SK-N-SH (cell line): ENCODE measurements at regions not wholly inside any gene's neighbourhood (a gene's known extent, or its start where the extent isn't known, plus 50 kb on each side); places are given as distances from the start of the nearest gene placed in this dataset.

Experiments
- CTCF ChIA-PET: fragments of 300-600, 350-600 bp; formaldehyde crosslinking; extraction: SDS; loops from one replicate; lab custom pipeline; 2021; lab: Yijun Ruan, JAX
- POLR2A ChIA-PET: fragments of 350-600 bp; sonication (Branson Sonifier 250); formaldehyde crosslinking; extraction: SDS; loops from one replicate; lab custom pipeline; 2020; ENCODE audit warnings: antibody characterized with exemption, inconsistent platforms; lab: Yijun Ruan, JAX
- DNase-seq: peaks from one replicate; pipeline ENCODE4 v3.0.0; 2012
- H2AFZ ChIP-seq: fragments of 200-600 bp; sonication (generic); 2 replicates; pipeline ENCODE4 v1.8.1; 2016; ENCODE audit warnings: antibody characterized with exemption, mild to moderate bottlenecking, low read depth
- H3F3A ChIP-seq: fragments of 200-600 bp; sonication (generic); replicated peaks from 2 replicates; pipeline ENCODE3; 2016; ENCODE audit warnings: antibody characterized with exemption, mild to moderate bottlenecking; ENCODE audit not compliant: insufficient read depth
- H3K27ac ChIP-seq, 2 experiments: fragments of 200-500 bp in 1 of 2; fragments of 200-600 bp in 1 of 2; sonication (Bioruptor generic) in 1 of 2; sonication (generic), shearing (Covaris generic) in 1 of 2; 2 replicates each; pipeline versions ENCODE4 v1.5.1 to v1.6.1; 2014 to 2016; ENCODE audit warnings: low read depth in 2 of 2, inconsistent platforms in 1 of 2, low read length in 1 of 2, mild to moderate bottlenecking in 1 of 2, mixed read lengths in 1 of 2
- H3K27me3 ChIP-seq: fragments of 200-600 bp; sonication (generic), shearing (Covaris generic); 2 replicates; pipeline ENCODE4 v1.6.1; 2016; ENCODE audit warnings: mixed run types; ENCODE audit not compliant: insufficient read depth
- H3K36me3 ChIP-seq, 2 experiments: fragments of 200-500 bp in 1 of 2; fragments of 200-600 bp in 1 of 2; sonication (Bioruptor generic) in 1 of 2; sonication (generic) in 1 of 2; replicated peaks in 1 of 2; 2 replicates each; pipeline versions ENCODE3 to v1.5.1; 2014 to 2016; ENCODE audit warnings: low read length in 1 of 2, mild to moderate bottlenecking in 1 of 2; ENCODE audit not compliant: insufficient read depth in 2 of 2, control insufficient read depth in 1 of 2
- H3K4me1 ChIP-seq, 2 experiments: fragments of 200-500 bp in 1 of 2; fragments of 200-600 bp in 1 of 2; sonication (Bioruptor generic) in 1 of 2; sonication (generic), shearing (Covaris generic) in 1 of 2; 2 replicates each; pipeline versions ENCODE4 v1.5.1 to v1.6.1; 2014 to 2016; ENCODE audit warnings: low read depth in 1 of 2, low read length in 1 of 2, mixed run types in 1 of 2; ENCODE audit not compliant: insufficient read depth in 2 of 2, control insufficient read depth in 1 of 2
- H3K4me2 ChIP-seq: fragments of 200-600 bp; sonication (generic), shearing (Covaris generic); 2 replicates; pipeline ENCODE4 v1.6.1; 2017; ENCODE audit warnings: mixed run types
- H3K4me3 ChIP-seq, 2 experiments: fragments of 200-500 bp in 1 of 2; fragments of 200-600 bp in 1 of 2; sonication (Bioruptor generic) in 1 of 2; sonication (generic), shearing (Covaris generic) in 1 of 2; 2 replicates each; pipeline versions ENCODE4 v1.5.1 to v1.8.1; 2014 to 2016; ENCODE audit warnings: low read depth in 2 of 2, inconsistent platforms in 1 of 2, low read length in 1 of 2, mild to moderate bottlenecking in 1 of 2, mixed read lengths in 1 of 2, moderate library complexity in 1 of 2
- H3K79me2 ChIP-seq: fragments of 200-600 bp; sonication (generic); 2 replicates; pipeline ENCODE4 v1.8.1; 2017; ENCODE audit warnings: mild to moderate bottlenecking; ENCODE audit not compliant: insufficient read depth
- H3K9ac ChIP-seq: fragments of 200-600 bp; sonication (generic); 2 replicates; pipeline ENCODE4 v1.6.1; 2017; ENCODE audit warnings: mixed run types
- H3K9me2 ChIP-seq: fragments of 200-600 bp; sonication (generic); 2 replicates; pipeline ENCODE4 v1.6.1; 2017; ENCODE audit warnings: mixed run types
- H3K9me3 ChIP-seq: fragments of 200-600 bp; sonication (generic); 2 replicates; pipeline ENCODE4 v1.6.1; 2017; ENCODE audit warnings: mixed run types, mild to moderate bottlenecking, moderate library complexity
- H4K20me1 ChIP-seq: fragments of 200-600 bp; sonication (generic); 2 replicates; pipeline ENCODE4 v1.6.1; 2017; ENCODE audit warnings: mild to moderate bottlenecking, mixed run types; ENCODE audit not compliant: insufficient read depth
- CHD2 ChIP-seq: fragments of 150-350 bp; IDR thresholded peaks from 2 replicates; pipeline ENCODE4 v1.6.1; 2018; ENCODE audit warnings: low read length; ENCODE audit not compliant: partially characterized antibody
- ELF1 ChIP-seq: IDR thresholded peaks from 2 replicates; pipeline ENCODE4 v1.4.0; 2012
- EP300 ChIP-seq, 2 experiments: IDR thresholded peaks; 2 replicates each; pipeline versions ENCODE4 v1.4.0 to v1.6.1; 2012; ENCODE audit warnings: borderline replicate concordance in 1 of 2, low read depth in 1 of 2, low read length in 1 of 2
- EZH2phosphoT487 ChIP-seq: fragments of 200-600 bp; sonication (generic); IDR thresholded peaks from 2 replicates; pipeline ENCODE4 v1.6.1; 2017; ENCODE audit warnings: low read depth, mixed run types, mild to moderate bottlenecking, antibody characterized with exemption, moderate library complexity, borderline replicate concordance
- FOXJ3 ChIP-seq: sonication (generic); formaldehyde crosslinking; IDR thresholded peaks from 2 replicates; pipeline ENCODE4 v1.5.1; 2020; ENCODE audit warnings: mild to moderate bottlenecking, missing genetic modification reagents
- FOXM1 ChIP-seq: IDR thresholded peaks from 2 replicates; pipeline ENCODE4 v1.4.0; 2012; ENCODE audit warnings: low read depth, mild to moderate bottlenecking
- GABPA ChIP-seq: IDR thresholded peaks from 2 replicates; pipeline ENCODE4 v1.4.0; 2012; ENCODE audit warnings: low read depth, mild to moderate bottlenecking
- NFIC ChIP-seq: IDR thresholded peaks from 2 replicates; pipeline ENCODE4 v1.4.0; 2012; ENCODE audit warnings: borderline replicate concordance
- NRF1 ChIP-seq: IDR thresholded peaks from 2 replicates; pipeline ENCODE4 v1.6.1; 2012; ENCODE audit warnings: low read depth, mild to moderate bottlenecking, low read length
- POLR2AphosphoS5 ChIP-seq: IDR thresholded peaks from 2 replicates; pipeline ENCODE4 v1.6.1; 2012; ENCODE audit warnings: low read depth, low read length
- RAD21 ChIP-seq: IDR thresholded peaks from 2 replicates; pipeline ENCODE4 v1.6.1; 2012; ENCODE audit warnings: mild to moderate bottlenecking, low read length
- RCOR1 ChIP-seq: fragments of 150-350 bp; IDR thresholded peaks from 2 replicates; pipeline ENCODE4 v1.6.1; 2017; ENCODE audit warnings: antibody characterized with exemption, low read length
- RFX5 ChIP-seq: IDR thresholded peaks from 2 replicates; pipeline ENCODE4 v1.6.1; 2012; ENCODE audit warnings: mild to moderate bottlenecking, improper control_type of control experiment, low read length
- SIN3A ChIP-seq: IDR thresholded peaks from 2 replicates; pipeline ENCODE4 v1.6.1; 2012; ENCODE audit warnings: low read depth, mild to moderate bottlenecking, low read length, moderate library complexity, borderline replicate concordance
- TEAD4 ChIP-seq: IDR thresholded peaks from 2 replicates; pipeline ENCODE4 v1.4.0; 2012; ENCODE audit warnings: mild to moderate bottlenecking, borderline replicate concordance; ENCODE audit not compliant: insufficient read depth
- WGBS: methylation state at CpG from one replicate; pipeline ENCODE4 v1.1.6; 2017; ENCODE audit warnings: low lambda C conversion rate; 5-methylcytosine and 5-hydroxymethylcytosine counted together
- TF ChIP-seq, protein P1 (sequence below): fragments of 150-350 bp; IDR thresholded peaks from 2 replicates; pipeline ENCODE4 v1.6.1; 2016; ENCODE audit warnings: mild to moderate bottlenecking, low read depth, low read length
- TF ChIP-seq, protein P2 (sequence below): IDR thresholded peaks from 2 replicates; pipeline ENCODE4 v1.4.0; 2012; ENCODE audit warnings: low read depth, borderline replicate concordance
- TF ChIP-seq, protein P3 (sequence below): IDR thresholded peaks from 2 replicates; pipeline ENCODE4; 2012

DNA sequence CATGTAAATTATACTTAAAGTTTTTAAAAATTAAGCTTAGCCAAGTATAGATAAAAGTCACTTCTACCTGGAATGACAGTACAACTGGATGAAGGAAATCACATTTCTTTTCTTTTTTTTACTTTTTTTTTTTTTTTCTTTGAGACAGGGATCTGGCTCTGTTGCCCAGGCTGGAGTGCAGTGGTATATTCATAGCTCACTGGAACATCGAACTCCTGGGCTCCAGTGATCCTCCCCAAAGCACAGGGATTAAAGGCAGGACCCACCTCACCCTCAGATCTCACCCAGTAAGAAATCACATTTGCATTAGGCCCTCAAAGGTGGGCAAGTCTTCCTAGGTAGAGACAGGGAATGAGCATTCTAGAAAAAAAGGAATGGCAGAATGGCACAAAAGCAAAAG is 69.5 kb upstream of the C1GALT1 start (continued):
- TF ChIP-seq FOXM1 (no peak), NFIC (no peak), RAD21 (no peak)

DNA sequence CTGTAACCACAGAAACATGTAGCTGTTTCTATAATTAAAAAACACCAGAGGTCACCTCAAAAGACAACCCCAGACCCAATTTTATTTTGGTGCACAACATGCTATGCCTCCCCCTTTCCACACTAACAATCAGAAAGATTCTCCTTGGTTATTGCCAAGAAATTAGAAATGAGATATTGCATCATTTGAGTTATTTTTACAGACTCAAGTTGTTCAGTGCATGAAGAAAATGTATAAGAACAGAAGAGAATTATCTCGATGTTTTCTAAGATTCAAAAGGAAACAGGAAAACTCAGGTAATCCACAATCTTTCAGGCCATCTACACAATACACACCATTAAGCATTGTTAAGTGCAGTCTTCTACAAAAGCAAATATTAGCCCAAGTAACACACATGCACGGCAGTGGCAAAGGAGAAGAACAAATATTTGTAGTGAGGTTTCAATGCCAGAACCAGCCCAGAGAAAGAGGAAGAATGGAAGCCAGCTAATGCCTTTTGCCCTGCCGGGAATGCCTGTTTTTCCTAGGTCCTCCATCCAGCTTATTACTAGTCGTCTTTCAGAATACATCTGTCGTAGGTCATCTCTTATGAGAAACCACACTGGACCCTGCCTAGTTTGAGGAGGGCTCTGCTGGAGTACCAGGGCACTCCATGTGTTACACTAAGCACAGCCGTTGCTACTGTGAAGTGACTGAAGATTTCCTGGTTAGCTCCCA is 67.6 kb upstream of the C1GALT1 start:
- CTCF ChIA-PET: interaction anchor here (0.7 to 5.7 kb wide), 5 partner anchors 9 to 422 kb away, joined by 3 to 53 read pairs (median 6); no protein-coding TSS in a partner anchor
- Histone ChIP-seq H3F3A (no peaks in the 10 kb centered on the region), H3K79me2 (no peaks in the 10 kb centered on the region), H3K9me2 (no peaks in the 10 kb centered on the region)
- TF ChIP-seq, protein P1, sequence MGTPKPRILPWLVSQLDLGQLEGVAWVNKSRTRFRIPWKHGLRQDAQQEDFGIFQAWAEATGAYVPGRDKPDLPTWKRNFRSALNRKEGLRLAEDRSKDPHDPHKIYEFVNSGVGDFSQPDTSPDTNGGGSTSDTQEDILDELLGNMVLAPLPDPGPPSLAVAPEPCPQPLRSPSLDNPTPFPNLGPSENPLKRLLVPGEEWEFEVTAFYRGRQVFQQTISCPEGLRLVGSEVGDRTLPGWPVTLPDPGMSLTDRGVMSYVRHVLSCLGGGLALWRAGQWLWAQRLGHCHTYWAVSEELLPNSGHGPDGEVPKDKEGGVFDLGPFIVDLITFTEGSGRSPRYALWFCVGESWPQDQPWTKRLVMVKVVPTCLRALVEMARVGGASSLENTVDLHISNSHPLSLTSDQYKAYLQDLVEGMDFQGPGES: no peak
- no peak for TF ChIP-seq ELF1
- TF ChIP-seq, protein P2, sequence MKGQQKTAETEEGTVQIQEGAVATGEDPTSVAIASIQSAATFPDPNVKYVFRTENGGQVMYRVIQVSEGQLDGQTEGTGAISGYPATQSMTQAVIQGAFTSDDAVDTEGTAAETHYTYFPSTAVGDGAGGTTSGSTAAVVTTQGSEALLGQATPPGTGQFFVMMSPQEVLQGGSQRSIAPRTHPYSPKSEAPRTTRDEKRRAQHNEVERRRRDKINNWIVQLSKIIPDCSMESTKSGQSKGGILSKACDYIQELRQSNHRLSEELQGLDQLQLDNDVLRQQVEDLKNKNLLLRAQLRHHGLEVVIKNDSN: no peak
- no peak for TF ChIP-seq RAD21
- no peak for TF ChIP-seq RFX5
- no peak for TF ChIP-seq POLR2AphosphoS5
- no peak for TF ChIP-seq SIN3A
- TF ChIP-seq TEAD4: no peak
- no peak for TF ChIP-seq NFIC
- no peak for TF ChIP-seq FOXJ3 (CRISPR knock-in tag)
- TF ChIP-seq NRF1: no peak
- no peak for TF ChIP-seq CHD2
- TF ChIP-seq EP300 (IDR thresholded peaks at IDR 0.05; ENCODE audit: borderline replicate concordance in 1 of 2, low read depth in 1 of 2, low read length in 1 of 2): no peak
- no peak for TF ChIP-seq EZH2phosphoT487
- no peak for TF ChIP-seq RCOR1
- TF ChIP-seq, protein P3, sequence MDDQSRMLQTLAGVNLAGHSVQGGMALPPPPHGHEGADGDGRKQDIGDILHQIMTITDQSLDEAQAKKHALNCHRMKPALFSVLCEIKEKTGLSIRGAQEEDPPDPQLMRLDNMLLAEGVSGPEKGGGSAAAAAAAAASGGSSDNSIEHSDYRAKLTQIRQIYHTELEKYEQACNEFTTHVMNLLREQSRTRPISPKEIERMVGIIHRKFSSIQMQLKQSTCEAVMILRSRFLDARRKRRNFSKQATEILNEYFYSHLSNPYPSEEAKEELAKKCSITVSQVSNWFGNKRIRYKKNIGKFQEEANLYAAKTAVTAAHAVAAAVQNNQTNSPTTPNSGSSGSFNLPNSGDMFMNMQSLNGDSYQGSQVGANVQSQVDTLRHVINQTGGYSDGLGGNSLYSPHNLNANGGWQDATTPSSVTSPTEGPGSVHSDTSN: no peak
- TF ChIP-seq GABPA: no peak
- TF ChIP-seq, all 33 proteins: peak for 0
- no peak overlapping the region for H3K4me2 ChIP-seq
- H3K4me3 ChIP-seq: no peak overlapping the region
- POLR2A ChIA-PET: no interaction called here
- no peak overlapping the region for H3K9ac ChIP-seq
- H2AFZ ChIP-seq: no peak overlapping the region
- no peaks in the 10 kb centered on the region for H3K36me3 ChIP-seq
- H3K27me3 ChIP-seq: no peaks in the 10 kb centered on the region
- H3K4me1 ChIP-seq: no peaks in the 10 kb centered on the region
- DNase-seq: no peak
- 40% methylated on average over 6 of the region's 6 CpGs for WGBS
- no peaks in the 10 kb centered on the region for H4K20me1 ChIP-seq
- H3K27ac ChIP-seq: no peak overlapping the region
- no peaks in the 10 kb centered on the region for H3K9me3 ChIP-seq
